ENCODE measurements at regions not wholly inside any gene's neighbourhood (a gene's known extent, or its start where the extent isn't known, plus 50 kb on each side); places are given as distances from the start of the nearest gene placed in this dataset.

DNA sequence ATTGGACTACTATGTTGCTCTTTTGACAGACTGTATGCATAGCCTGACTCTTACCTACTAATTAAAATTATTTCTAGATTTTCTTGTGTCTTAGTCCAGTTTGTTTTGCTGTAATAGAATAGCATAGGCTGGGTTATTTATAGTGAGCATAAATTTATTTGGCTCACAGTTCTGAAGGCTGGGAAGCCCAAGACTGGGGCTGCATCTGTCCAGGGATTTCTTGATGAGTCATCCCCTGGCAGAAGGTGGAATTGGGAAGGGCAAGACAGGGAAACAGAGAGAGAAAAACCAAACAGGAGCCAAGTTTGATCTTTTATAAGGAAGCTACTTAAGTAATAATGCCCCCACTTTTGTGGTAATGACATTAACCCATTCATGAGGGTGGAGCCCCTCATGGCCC is 759.2 kb upstream of the LRFN5 start:
- CTCF ChIA-PET (ENCODE audit: low intra/inter-chr PET ratio, low total read pairs) = no interaction called here
- in situ Hi-C loops (cut with HindIII; ENCODE audit: extremely low pct_ligation_motif_present, low pct_unique_long_range_greater_than_20kb) = no loop called here
- no peak overlapping the region for H3K4me2 ChIP-seq (ENCODE audit: low read depth, low read length)
- H3K9ac ChIP-seq (ENCODE audit: insufficient read depth, low read depth, low read length) = no peak overlapping the region
- no peak overlapping the region for H3K4me3 ChIP-seq (replicated peaks in 1 of 3; ENCODE audit: insufficient read depth in 1 of 3, low read depth in 2 of 3, low read length in 3 of 3)
- FAIRE-seq (no peak), DNase-seq (ENCODE audit: low spot score) (no peak), ATAC-seq (no peak)
- H3K9me3 ChIP-seq (ENCODE audit: low read length) = peaks cover 80% of the 10 kb centered on the region
- no peaks in the 10 kb centered on the region for H3K79me2 ChIP-seq (ENCODE audit: insufficient read depth, low read length)
- H3K27me3 ChIP-seq (ENCODE audit: control insufficient read depth in 1 of 2, insufficient read depth in 2 of 2, low read length in 2 of 2) = no peaks in the 10 kb centered on the region
- no peaks in the 10 kb centered on the region for H4K20me1 ChIP-seq (ENCODE audit: insufficient read depth, low read length)
- no peaks in the 10 kb centered on the region for H3K36me3 ChIP-seq (replicated peaks in 1 of 2; ENCODE audit: control insufficient read depth in 1 of 2, insufficient read depth in 2 of 2, low read length in 2 of 2)
- POLR2A ChIA-PET = no interaction called here
- TF ChIP-seq ZSCAN30 (CRISPR knock-in tag; IDR thresholded peaks at IDR 0.05) = no peak
- 0 out of 2 replicates have a peak, but pooled peaks have one; percentile 53 for TF ChIP-seq NFE2L2 (IDR thresholded peaks at IDR 0.05; ENCODE audit: low read length)
- TF ChIP-seq HNF4G (IDR thresholded peaks at IDR 0.05; ENCODE audit: borderline replicate concordance, low read depth, low read length) = no peak
- TF ChIP-seq HNF4G (CRISPR knock-in tag; IDR thresholded peaks at IDR 0.05; ENCODE audit: borderline replicate concordance, low read depth) = no peak
- no peaks in the 10 kb centered on the region for H3K4me1 ChIP-seq (ENCODE audit: insufficient read depth, low read length)
- BruUV-seq (replicated peaks) = no TSS peak
- intact Hi-C loops (cut with micrococcal nuclease; ENCODE audit: unreplicated experiment) = no loop called here
- no peak overlapping the region for H2AFZ ChIP-seq (ENCODE audit: low read length)
- H3K27ac ChIP-seq (ENCODE audit: extremely low read length, insufficient read depth, low read length) = no peak overlapping the region

DNA sequence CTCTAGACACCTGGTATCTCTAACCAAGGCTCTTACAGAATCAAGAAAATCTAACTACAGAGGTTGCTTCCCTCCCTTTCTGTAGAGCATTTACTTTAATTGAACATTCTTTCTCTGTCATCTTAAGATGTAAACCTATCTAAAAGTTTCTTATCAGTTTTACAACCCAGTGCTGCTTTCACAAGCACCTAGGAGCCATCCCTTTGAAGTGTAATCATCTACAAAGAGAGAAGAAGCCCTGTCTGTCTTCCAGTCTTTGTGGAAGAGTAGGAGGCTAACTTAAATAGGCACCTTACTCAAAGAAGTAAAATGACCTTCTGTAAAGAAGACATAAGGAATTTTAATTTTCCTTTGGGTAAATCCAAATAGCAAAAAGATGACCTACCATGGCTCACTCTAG is 763.9 kb upstream of the LRFN5 start:
- BruUV-seq (replicated peaks) = no TSS peak
- FAIRE-seq (no peak), ATAC-seq (no peak), DNase-seq (ENCODE audit: low spot score) (no peak)
- H3K79me2 ChIP-seq (ENCODE audit: insufficient read depth, low read length) = no peaks in the 10 kb centered on the region
- H3K4me1 ChIP-seq (ENCODE audit: insufficient read depth, low read length) = no peaks in the 10 kb centered on the region
- H3K4me2 ChIP-seq (ENCODE audit: low read depth, low read length) = no peak overlapping the region
- H3K27ac ChIP-seq (ENCODE audit: extremely low read length, insufficient read depth, low read length) = no peak overlapping the region
- H3K36me3 ChIP-seq (replicated peaks in 1 of 2; ENCODE audit: control insufficient read depth in 1 of 2, insufficient read depth in 2 of 2, low read length in 2 of 2) = no peaks in the 10 kb centered on the region
- POLR2A ChIA-PET = no interaction called here
- in situ Hi-C loops (cut with HindIII; ENCODE audit: extremely low pct_ligation_motif_present, low pct_unique_long_range_greater_than_20kb) = no loop called here
- H3K9ac ChIP-seq (ENCODE audit: insufficient read depth, low read depth, low read length) = no peak overlapping the region
- H4K20me1 ChIP-seq (ENCODE audit: insufficient read depth, low read length) = no peaks in the 10 kb centered on the region
- H2AFZ ChIP-seq (ENCODE audit: low read length) = no peak overlapping the region
- TF ChIP-seq, protein P1, sequence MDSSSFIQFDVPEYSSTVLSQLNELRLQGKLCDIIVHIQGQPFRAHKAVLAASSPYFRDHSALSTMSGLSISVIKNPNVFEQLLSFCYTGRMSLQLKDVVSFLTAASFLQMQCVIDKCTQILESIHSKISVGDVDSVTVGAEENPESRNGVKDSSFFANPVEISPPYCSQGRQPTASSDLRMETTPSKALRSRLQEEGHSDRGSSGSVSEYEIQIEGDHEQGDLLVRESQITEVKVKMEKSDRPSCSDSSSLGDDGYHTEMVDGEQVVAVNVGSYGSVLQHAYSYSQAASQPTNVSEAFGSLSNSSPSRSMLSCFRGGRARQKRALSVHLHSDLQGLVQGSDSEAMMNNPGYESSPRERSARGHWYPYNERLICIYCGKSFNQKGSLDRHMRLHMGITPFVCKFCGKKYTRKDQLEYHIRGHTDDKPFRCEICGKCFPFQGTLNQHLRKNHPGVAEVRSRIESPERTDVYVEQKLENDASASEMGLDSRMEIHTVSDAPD (CRISPR knock-in tag; IDR thresholded peaks at IDR 0.05) = no peak
- no peak for TF ChIP-seq SRSF9 (IDR thresholded peaks at IDR 0.05; ENCODE audit: borderline replicate concordance, insufficient read depth, low read depth, low read length, poor library complexity, severe bottlenecking)
- TF ChIP-seq SETDB1 (CRISPR knock-in tag; IDR thresholded peaks at IDR 0.05; ENCODE audit: borderline replicate concordance) = no peak
- TF ChIP-seq, protein P2, sequence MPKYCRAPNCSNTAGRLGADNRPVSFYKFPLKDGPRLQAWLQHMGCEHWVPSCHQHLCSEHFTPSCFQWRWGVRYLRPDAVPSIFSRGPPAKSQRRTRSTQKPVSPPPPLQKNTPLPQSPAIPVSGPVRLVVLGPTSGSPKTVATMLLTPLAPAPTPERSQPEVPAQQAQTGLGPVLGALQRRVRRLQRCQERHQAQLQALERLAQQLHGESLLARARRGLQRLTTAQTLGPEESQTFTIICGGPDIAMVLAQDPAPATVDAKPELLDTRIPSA (CRISPR knock-in tag; IDR thresholded peaks at IDR 0.05; ENCODE audit: borderline replicate concordance) = no peak
- no peak for TF ChIP-seq MIXL1 (CRISPR knock-in tag; IDR thresholded peaks at IDR 0.05)
- H3K27me3 ChIP-seq (ENCODE audit: control insufficient read depth in 1 of 2, insufficient read depth in 2 of 2, low read length in 2 of 2) = no peaks in the 10 kb centered on the region
- no peak overlapping the region for H3K4me3 ChIP-seq (replicated peaks in 1 of 3; ENCODE audit: insufficient read depth in 1 of 3, low read depth in 2 of 3, low read length in 3 of 3)
- intact Hi-C loops (cut with micrococcal nuclease; ENCODE audit: unreplicated experiment) = no loop called here
- H3K9me3 ChIP-seq (ENCODE audit: low read length) = peaks cover 72% of the 10 kb centered on the region
- CTCF ChIA-PET (ENCODE audit: low intra/inter-chr PET ratio, low total read pairs) = no interaction called here

Measured in HepG2 (cell line).